Suprapubic skin (tissue), 3 donors: ENCODE measurements at regions not wholly inside any gene's neighbourhood (a gene's known extent, or its start where the extent isn't known, plus 50 kb on each side); places are given as distances from the start of the nearest gene placed in this dataset.

Source experiments
- POLR2A ChIP-seq, 2 donors: fragments of 450-650 bp; IDR thresholded peaks; one replicate each; pipeline ENCODE4 v1.6.1; 2017; ENCODE audit warnings: antibody characterized with exemption in 2 of 2, mild to moderate bottlenecking in 2 of 2, moderate library complexity in 2 of 2
- TF ChIP-seq, protein P1 (sequence below), 2 donors: fragments of 200-600 bp in 1 of 2; fragments of 450-650 bp in 1 of 2; sonication (generic) in 1 of 2; IDR thresholded peaks; one replicate each; pipeline ENCODE4 v1.5.1; 2016 to 2019; ENCODE audit warnings: antibody characterized with exemption in 2 of 2, mild to moderate bottlenecking in 1 of 2, moderate library complexity in 1 of 2

DNA sequence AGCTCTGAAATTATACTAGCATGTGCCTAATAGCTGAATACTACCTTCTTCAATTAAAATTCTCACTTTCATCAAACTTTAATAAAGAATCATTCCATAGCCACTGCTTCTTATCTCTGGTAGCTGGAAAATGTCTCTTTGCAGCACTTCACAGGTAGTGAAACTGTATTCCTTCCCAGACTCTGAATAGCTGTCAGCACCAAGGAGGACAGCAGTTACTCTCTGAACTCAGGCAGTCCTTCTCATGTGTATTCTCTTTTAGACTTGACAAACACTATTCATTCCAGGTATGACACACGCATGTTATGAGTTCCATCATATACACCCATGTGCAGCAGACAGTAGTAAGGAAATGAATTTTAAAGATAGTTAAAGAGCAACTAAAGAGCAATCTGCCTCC is 627.1 kb downstream of the EFNA5 start:
- TF ChIP-seq POLR2A (IDR thresholded peaks at IDR 0.05) = no peak
- TF ChIP-seq, protein P1, sequence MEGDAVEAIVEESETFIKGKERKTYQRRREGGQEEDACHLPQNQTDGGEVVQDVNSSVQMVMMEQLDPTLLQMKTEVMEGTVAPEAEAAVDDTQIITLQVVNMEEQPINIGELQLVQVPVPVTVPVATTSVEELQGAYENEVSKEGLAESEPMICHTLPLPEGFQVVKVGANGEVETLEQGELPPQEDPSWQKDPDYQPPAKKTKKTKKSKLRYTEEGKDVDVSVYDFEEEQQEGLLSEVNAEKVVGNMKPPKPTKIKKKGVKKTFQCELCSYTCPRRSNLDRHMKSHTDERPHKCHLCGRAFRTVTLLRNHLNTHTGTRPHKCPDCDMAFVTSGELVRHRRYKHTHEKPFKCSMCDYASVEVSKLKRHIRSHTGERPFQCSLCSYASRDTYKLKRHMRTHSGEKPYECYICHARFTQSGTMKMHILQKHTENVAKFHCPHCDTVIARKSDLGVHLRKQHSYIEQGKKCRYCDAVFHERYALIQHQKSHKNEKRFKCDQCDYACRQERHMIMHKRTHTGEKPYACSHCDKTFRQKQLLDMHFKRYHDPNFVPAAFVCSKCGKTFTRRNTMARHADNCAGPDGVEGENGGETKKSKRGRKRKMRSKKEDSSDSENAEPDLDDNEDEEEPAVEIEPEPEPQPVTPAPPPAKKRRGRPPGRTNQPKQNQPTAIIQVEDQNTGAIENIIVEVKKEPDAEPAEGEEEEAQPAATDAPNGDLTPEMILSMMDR (IDR thresholded peaks at IDR 0.05) = no peak
